CD4-positive, alpha-beta T cell treated with Interferon alpha-2 for 1 hour (primary cell): ENCODE measurements at regions not wholly inside any gene's neighbourhood (a gene's known extent, or its start where the extent isn't known, plus 50 kb on each side); places are given as distances from the start of the nearest gene placed in this dataset.
"Not testable (repeated sequence)": the region's sequence is repeated elsewhere in the genome, so short reads cannot be mapped to it uniquely, and the experiment has no call there.

Experiments
- DNase-seq, 2 donors: peaks; one replicate each; pipeline ENCODE4 v3.0.0-alpha.2; 2020 to 2022

GRCh38 chr7:106583706-106584690 is 77.0 kb downstream of the CCDC71L start:
- no peak for DNase-seq

GRCh38 chr7:106583100-106583499 is 77.9 kb downstream of the CCDC71L start:
- no peak for DNase-seq

GRCh38 chr7:106582365-106582764 is 78.6 kb downstream of the CCDC71L start:
- no peak for DNase-seq

GRCh38 chr7:106579086-106579485 is 81.9 kb downstream of the CCDC71L start:
- DNase-seq, result not testable (repeated sequence)

GRCh38 chr7:106575138-106575823 is 85.7 kb downstream of the CCDC71L start:
- DNase-seq, result no peak

- DNase-seq, result no peak
Observed at GRCh38 chr7:106573738-106574137, 87.2 kb downstream of the CCDC71L start.

GRCh38 chr7:106573125-106573663 is 87.8 kb downstream of the CCDC71L start:
- DNase-seq, result no peak

GRCh38 chr7:106572394-106573124 is 88.4 kb downstream of the CCDC71L start:
- DNase-seq, result no peak

GRCh38 chr7:106571563-106571962 is 89.4 kb downstream of the CCDC71L start:
- no peak for DNase-seq

GRCh38 chr7:106570948-106571418 is 90.0 kb downstream of the CCDC71L start:
- DNase-seq, result no peak

- DNase-seq, result no peak
Observed at GRCh38 chr7:106570146-106570545, 90.8 kb downstream of the CCDC71L start.

GRCh38 chr7:106569500-106569929 is 91.4 kb downstream of the CCDC71L start:
- no peak for DNase-seq

- DNase-seq, result no peak
Observed at GRCh38 chr7:106568680-106569499, 92.1 kb downstream of the CCDC71L start.

- DNase-seq, result no peak
Observed at GRCh38 chr7:106568002-106568679, 92.8 kb downstream of the CCDC71L start.

- DNase-seq, result not testable (repeated sequence)
Observed at GRCh38 chr7:106567204-106568001, 93.6 kb downstream of the CCDC71L start.

GRCh38 chr7:106566672-106567071 is 94.3 kb downstream of the CCDC71L start:
- no peak for DNase-seq

GRCh38 chr7:106566196-106566595 is 94.8 kb downstream of the CCDC71L start:
- DNase-seq, result no peak

- DNase-seq, result no peak
Observed at GRCh38 chr7:106565428-106565827, 95.5 kb downstream of the CCDC71L start.

GRCh38 chr7:106563466-106564150 is 97.3 kb downstream of the CCDC71L start:
- no peak for DNase-seq
